Liver (tissue), 8 donors: ENCODE measurements at regions not wholly inside any gene's neighbourhood (a gene's known extent, or its start where the extent isn't known, plus 50 kb on each side); places are given as distances from the start of the nearest gene placed in this dataset.

Experiments used
- DNase-seq: peaks from one replicate; pipeline ENCODE4 v3.0.0-alpha.2; 2017; ENCODE audit warnings: low spot score
- H3K27ac ChIP-seq, 2 donors: one replicate each; pipeline ENCODE4 v1.7.0; 2013; ENCODE audit warnings: inconsistent platforms in 2 of 2, low read length in 2 of 2, control low read depth in 1 of 2, low read depth in 1 of 2, mild to moderate bottlenecking in 1 of 2
- H3K27me3 ChIP-seq, 4 donors: one replicate each; pipeline versions ENCODE4 v1.6.1 to v1.7.0; 2013; ENCODE audit warnings: low read length in 3 of 4, inconsistent platforms in 1 of 4, mild to moderate bottlenecking in 1 of 4, moderate library complexity in 1 of 4; ENCODE audit not compliant: control insufficient read depth in 4 of 4, insufficient read depth in 4 of 4
- H3K36me3 ChIP-seq, 4 donors: one replicate each; pipeline versions ENCODE4 v1.6.1 to v1.7.0; 2013; ENCODE audit warnings: low read length in 3 of 4, mild to moderate bottlenecking in 3 of 4, low read depth in 1 of 4, moderate library complexity in 1 of 4; ENCODE audit not compliant: control insufficient read depth in 4 of 4, insufficient read depth in 3 of 4
- H3K4me1 ChIP-seq, 4 donors: one replicate each; pipeline versions ENCODE4 v1.6.1 to v1.7.0; 2013; ENCODE audit warnings: low read length in 3 of 4, mild to moderate bottlenecking in 3 of 4, moderate library complexity in 1 of 4; ENCODE audit not compliant: control insufficient read depth in 4 of 4, insufficient read depth in 4 of 4
- H3K4me3 ChIP-seq, 3 donors: one replicate each; pipeline versions ENCODE4 v1.6.1 to v1.7.0; 2013; ENCODE audit warnings: low read length in 3 of 3, control low read depth in 1 of 3, low read depth in 1 of 3, mild to moderate bottlenecking in 1 of 3
- H3K9ac ChIP-seq, 2 donors: one replicate each; pipeline ENCODE4 v1.7.0; 2013; ENCODE audit warnings: low read length in 2 of 2, mild to moderate bottlenecking in 2 of 2, moderate library complexity in 2 of 2, control low read depth in 1 of 2, low read depth in 1 of 2
- H3K9me3 ChIP-seq, 4 donors: one replicate each; pipeline versions ENCODE4 v1.6.1 to v1.7.0; 2013; ENCODE audit warnings: low read length in 3 of 4; ENCODE audit not compliant: control insufficient read depth in 4 of 4
- ATF3 ChIP-seq: IDR thresholded peaks from 2 replicates; pipeline ENCODE4 v1.6.1; 2016; ENCODE audit warnings: antibody characterized with exemption
- CTCF ChIP-seq: fragments of 150-350 bp; IDR thresholded peaks from 2 replicates; pipeline ENCODE4 v1.5.1; 2017; ENCODE audit warnings: improper control_type of control experiment, low read depth, low read length; ENCODE audit not compliant: missing input control
- EGR1 ChIP-seq, 2 donors: IDR thresholded peaks; 2 replicates each; pipeline ENCODE4 v1.6.1; 2016 to 2018; ENCODE audit warnings: antibody characterized with exemption in 2 of 2, low read depth in 2 of 2
- FOXA1 ChIP-seq: IDR thresholded peaks from 2 replicates; pipeline ENCODE4 v1.6.1; 2016; ENCODE audit warnings: antibody characterized with exemption
- FOXA2 ChIP-seq: IDR thresholded peaks from 2 replicates; pipeline ENCODE4 v1.6.1; 2016; ENCODE audit warnings: antibody characterized with exemption
- GABPA ChIP-seq, 2 donors: IDR thresholded peaks in 1 of 2; conservative IDR thresholded peaks in 1 of 2; 2 replicates each; pipeline ENCODE4 v1.6.1; 2016; ENCODE audit warnings: antibody characterized with exemption in 2 of 2, mild to moderate bottlenecking in 1 of 2, moderate library complexity in 1 of 2
- HNF4A ChIP-seq, 2 donors: conservative IDR thresholded peaks; 2 replicates each; pipeline ENCODE4 v1.6.1; 2016; ENCODE audit warnings: antibody characterized with exemption in 2 of 2, mild to moderate bottlenecking in 2 of 2
- HNF4G ChIP-seq: IDR thresholded peaks from 2 replicates; pipeline ENCODE4 v1.6.1; 2016; ENCODE audit warnings: antibody characterized with exemption
- RAD21 ChIP-seq, 2 donors: IDR thresholded peaks; 2 replicates each; pipeline ENCODE4 v1.6.1; 2016; ENCODE audit warnings: antibody characterized with exemption in 2 of 2, mild to moderate bottlenecking in 2 of 2
- REST ChIP-seq: IDR thresholded peaks from 2 replicates; pipeline ENCODE4 v1.6.1; 2016; ENCODE audit warnings: antibody characterized with exemption, mild to moderate bottlenecking
- RXRA ChIP-seq, 2 donors: IDR thresholded peaks; 2 replicates each; pipeline ENCODE4 v1.6.1; 2017 to 2018; ENCODE audit warnings: antibody characterized with exemption in 2 of 2, mild to moderate bottlenecking in 1 of 2
- SP1 ChIP-seq: IDR thresholded peaks from 2 replicates; pipeline ENCODE4 v1.6.1; 2018; ENCODE audit warnings: antibody characterized with exemption, mild to moderate bottlenecking
- TAF1 ChIP-seq: conservative IDR thresholded peaks from 2 replicates; pipeline ENCODE4 v1.6.1; 2016; ENCODE audit warnings: antibody characterized with exemption, mild to moderate bottlenecking
- YY1 ChIP-seq: IDR thresholded peaks from 2 replicates; pipeline ENCODE4 v1.6.1; 2016; ENCODE audit warnings: antibody characterized with exemption, mild to moderate bottlenecking
- ZBTB33 ChIP-seq: IDR thresholded peaks from 2 replicates; pipeline ENCODE4 v1.6.1; 2016; ENCODE audit warnings: antibody characterized with exemption
- WGBS: extraction: QIAGEN DNeasy Blood & Tissue Kit; methylation state at CpG from one replicate; pipeline ENCODE4 v1.1.7; 2013; 5-methylcytosine and 5-hydroxymethylcytosine counted together
- donor health status: healthy.
- donor health status: healthy.
- donor health status: healthy.
- donor health status: healthy.
- donor health status: healthy.

GRCh38 chr1:166283600-166283999 lies 116.8 kb upstream of the FAM78B start:
- H3K27me3 ChIP-seq: no peaks in the 10 kb centered on the region
- DNase-seq: no peak
- no peak overlapping the region for H3K27ac ChIP-seq
- no peaks in the 10 kb centered on the region for H3K36me3 ChIP-seq
- H3K4me3 ChIP-seq: no peak overlapping the region
- peaks cover 0 to 8% (median 4%) of the 10 kb centered on the region in 4 donors for H3K4me1 ChIP-seq
- TF ChIP-seq TAF1 (no peak), REST (no peak), FOXA2 (no peak), FOXA1 (no peak), HNF4A (conservative IDR thresholded peaks at IDR 0.05) (peak in 1 of 2 donors; percentile 9), GABPA (IDR thresholded peaks at IDR 0.05 in 1 of 2, conservative IDR thresholded peaks at IDR 0.05 in 1 of 2) (no peak), EGR1 (IDR thresholded peaks at IDR 0.05; ENCODE audit: low read depth in 2 of 2) (no peak), YY1 (peak; percentile 59), RXRA (IDR thresholded peaks at IDR 0.05) (peak in 1 of 2 donors; percentile 12)
- H3K9ac ChIP-seq: no peak overlapping the region
- H3K9me3 ChIP-seq: no peaks in the 10 kb centered on the region
- 62% methylated on average over 5 of the region's 5 CpGs for WGBS

GRCh38 chr1:166289309-166290050 lies 122.7 kb upstream of the FAM78B start:
- 83% methylated on average over 4 of the region's 4 CpGs for WGBS
- Histone ChIP-seq H3K36me3 (no peaks in the 10 kb centered on the region), H3K27me3 (no peaks in the 10 kb centered on the region), H3K27ac (no peak overlapping the region), H3K4me1 (no peaks in the 10 kb centered on the region), H3K9me3 (no peaks in the 10 kb centered on the region), H3K9ac (no peak overlapping the region), H3K4me3 (no peak overlapping the region)
- TF ChIP-seq GABPA (IDR thresholded peaks at IDR 0.05 in 1 of 2, conservative IDR thresholded peaks at IDR 0.05 in 1 of 2) (no peak), REST (no peak), HNF4A (conservative IDR thresholded peaks at IDR 0.05) (no peak), CTCF (no peak), ZBTB33 (no peak), TAF1 (no peak), EGR1 (IDR thresholded peaks at IDR 0.05; ENCODE audit: low read depth in 2 of 2) (no peak), HNF4G (no peak), FOXA1 (no peak), RAD21 (IDR thresholded peaks at IDR 0.05) (no peak), FOXA2 (no peak), SP1 (no peak), ATF3 (no peak), YY1 (no peak)
- DNase-seq: no peak
